ENCODE measurements at regions not wholly inside any gene's neighbourhood (a gene's known extent, or its start where the extent isn't known, plus 50 kb on each side); places are given as distances from the start of the nearest gene placed in this dataset.

DNA sequence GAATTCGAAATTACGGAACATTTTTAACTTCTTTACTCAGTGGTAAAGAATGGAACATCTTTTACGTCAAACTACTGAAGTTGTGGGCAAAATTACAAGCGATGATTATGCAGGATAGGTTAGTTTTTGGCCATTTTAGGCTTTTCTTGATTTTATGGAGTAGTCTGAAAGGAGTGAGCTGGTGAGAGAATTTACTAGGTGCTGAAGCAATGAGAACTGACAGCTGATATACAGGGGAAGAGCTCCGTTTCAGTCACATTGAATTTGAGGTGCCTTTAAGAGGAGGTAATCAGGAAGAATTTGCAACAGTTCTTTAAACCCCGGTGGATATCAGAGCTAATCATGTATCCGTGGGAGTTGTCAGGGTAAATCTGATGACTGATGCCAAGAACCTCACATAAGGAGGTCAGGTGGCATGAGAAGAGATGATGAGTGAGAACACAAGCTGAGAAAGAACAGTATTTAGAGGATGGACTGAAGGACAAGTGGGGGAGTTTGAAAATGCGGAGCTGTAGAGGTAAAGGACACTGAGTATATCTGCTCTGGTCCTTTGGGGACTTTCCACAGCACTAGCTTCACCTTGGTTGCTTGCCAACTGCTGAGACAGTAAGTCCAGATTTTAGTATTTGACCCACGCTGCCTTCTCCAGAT lies 104.3 kb downstream of the AHR start:
- Histone ChIP-seq H3K4me1 (ENCODE audit: insufficient read depth, low read length) (peaks cover 52% of the 10 kb centered on the region), H3K27me3 (ENCODE audit: control insufficient read depth in 1 of 2, insufficient read depth in 2 of 2, low read length in 2 of 2) (no peaks in the 10 kb centered on the region), H3K4me2 (ENCODE audit: low read depth, low read length) (no peak overlapping the region), H3K9ac (ENCODE audit: insufficient read depth, low read depth, low read length) (no peak overlapping the region), H3K4me3 (replicated peaks in 1 of 3; ENCODE audit: insufficient read depth in 1 of 3, low read depth in 2 of 3, low read length in 3 of 3) (no peak overlapping the region), H3K79me2 (ENCODE audit: insufficient read depth, low read length) (no peaks in the 10 kb centered on the region), H3K27ac (ENCODE audit: extremely low read length, insufficient read depth, low read length) (no peak overlapping the region), H2AFZ (ENCODE audit: low read length) (no peak overlapping the region), H3K36me3 (replicated peaks in 1 of 2; ENCODE audit: control insufficient read depth in 1 of 2, insufficient read depth in 2 of 2, low read length in 2 of 2) (no peaks in the 10 kb centered on the region), H4K20me1 (ENCODE audit: insufficient read depth, low read length) (no peaks in the 10 kb centered on the region), H3K9me3 (ENCODE audit: low read length) (no peaks in the 10 kb centered on the region)
- WGBS (ENCODE audit: low lambda C conversion rate), result 66% methylated on average over 9 of the region's 9 CpGs
- ChIA-PET POLR2A (no interaction called here), CTCF (ENCODE audit: low intra/inter-chr PET ratio, low total read pairs) (no interaction called here)
- in situ Hi-C loops (cut with HindIII; ENCODE audit: extremely low pct_ligation_motif_present, low pct_unique_long_range_greater_than_20kb) (no loop called here), intact Hi-C loops (cut with micrococcal nuclease; ENCODE audit: unreplicated experiment) (no loop called here)
- ATAC-seq, result no peak
- no TSS peak for BruUV-seq (replicated peaks)
- FAIRE-seq, result no peak
- TF ChIP-seq ZNF274 (CRISPR knock-in tag; IDR thresholded peaks at IDR 0.05) (no peak), SP4 (CRISPR knock-in tag; IDR thresholded peaks at IDR 0.05) (no peak), ATF7-NPFF (CRISPR knock-in tag; IDR thresholded peaks at IDR 0.05; ENCODE audit: low read depth) (no peak), GLI4 (CRISPR knock-in tag; IDR thresholded peaks at IDR 0.05; ENCODE audit: borderline replicate concordance) (no peak), LRRFIP1 (CRISPR knock-in tag; conservative IDR thresholded peaks at IDR 0.05) (no peak), NR2F6 (IDR thresholded peaks at IDR 0.05) (no peak), NR2F6 (CRISPR knock-in tag; IDR thresholded peaks at IDR 0.05) (no peak)
- DNase-seq (ENCODE audit: low spot score), result no peak

DNA sequence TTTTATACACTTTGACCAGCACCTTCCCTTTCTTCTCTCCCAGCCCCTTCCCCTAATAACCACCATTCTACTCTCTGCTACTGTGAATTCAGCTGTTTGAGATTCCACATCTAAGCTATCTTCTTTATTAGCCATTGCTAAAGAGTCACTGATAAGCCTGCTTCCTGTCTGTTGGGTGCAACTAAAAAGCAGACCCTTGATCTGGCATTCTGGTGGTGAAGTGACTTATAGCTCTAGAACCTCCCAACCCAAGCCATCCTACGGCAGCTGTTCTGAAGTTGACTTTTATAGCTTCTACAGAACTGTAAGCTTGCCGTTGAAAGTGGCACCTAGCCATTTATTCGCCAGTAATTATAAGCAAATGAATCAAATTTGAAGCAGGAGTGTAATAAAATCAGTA lies 105.6 kb downstream of the AHR start:
- FAIRE-seq (no peak), DNase-seq (ENCODE audit: low spot score) (peak; percentile 15), ATAC-seq (no peak)
- Histone ChIP-seq H3K27ac (ENCODE audit: extremely low read length, insufficient read depth, low read length) (no peak overlapping the region), H3K79me2 (ENCODE audit: insufficient read depth, low read length) (no peaks in the 10 kb centered on the region), H3K9ac (ENCODE audit: insufficient read depth, low read depth, low read length) (no peak overlapping the region), H3K27me3 (ENCODE audit: control insufficient read depth in 1 of 2, insufficient read depth in 2 of 2, low read length in 2 of 2) (no peaks in the 10 kb centered on the region), H3K4me2 (ENCODE audit: low read depth, low read length) (no peak overlapping the region), H3K9me3 (ENCODE audit: low read length) (no peaks in the 10 kb centered on the region), H4K20me1 (ENCODE audit: insufficient read depth, low read length) (no peaks in the 10 kb centered on the region), H3K4me3 (replicated peaks in 1 of 3; ENCODE audit: insufficient read depth in 1 of 3, low read depth in 2 of 3, low read length in 3 of 3) (no peak overlapping the region), H3K36me3 (replicated peaks in 1 of 2; ENCODE audit: control insufficient read depth in 1 of 2, insufficient read depth in 2 of 2, low read length in 2 of 2) (no peaks in the 10 kb centered on the region), H3K4me1 (ENCODE audit: insufficient read depth, low read length) (peaks cover 64% of the 10 kb centered on the region), H2AFZ (ENCODE audit: low read length) (no peak overlapping the region)
- intact Hi-C loops (cut with micrococcal nuclease; ENCODE audit: unreplicated experiment), result no loop called here
- TF ChIP-seq BCL6 (CRISPR knock-in tag; IDR thresholded peaks at IDR 0.05), result 0 out of 2 replicates have a peak, but pooled peaks have one; percentile 21
- TF ChIP-seq RARA (CRISPR knock-in tag; IDR thresholded peaks at IDR 0.05), result 0 out of 2 replicates have a peak, but pooled peaks have one; percentile 20
- no peak for TF ChIP-seq RXRA (CRISPR knock-in tag; IDR thresholded peaks at IDR 0.05)
- in situ Hi-C loops (cut with HindIII; ENCODE audit: extremely low pct_ligation_motif_present, low pct_unique_long_range_greater_than_20kb), result no loop called here
- no TSS peak for BruUV-seq (replicated peaks)
- 82% methylated on average over 3 of the region's 3 CpGs for WGBS (ENCODE audit: low lambda C conversion rate)
- ChIA-PET POLR2A (no interaction called here), CTCF (ENCODE audit: low intra/inter-chr PET ratio, low total read pairs) (no interaction called here)

All from HepG2 (cell line).